HepG2 (cell line): ENCODE measurements at regions not wholly inside any gene's neighbourhood (a gene's known extent, or its start where the extent isn't known, plus 50 kb on each side); places are given as distances from the start of the nearest gene placed in this dataset.
A peak's percentile ranks its signal among the peaks of the same experiment; 100 is the strongest.

Source experiments
- AKAP8 ChIP-seq: sonication (generic); formaldehyde crosslinking; IDR thresholded peaks from 2 replicates; pipeline ENCODE4 v1.5.1; 2020; ENCODE audit warnings: mild to moderate bottlenecking, missing genetic modification reagents
- ETV5 ChIP-seq: IDR thresholded peaks from 2 replicates; pipeline ENCODE4 v1.6.1; 2018; ENCODE audit warnings: missing biosample characterization, missing genetic modification reagents, inconsistent platforms, borderline replicate concordance
- HIVEP1 ChIP-seq: sonication (generic); formaldehyde crosslinking; IDR thresholded peaks from 2 replicates; pipeline ENCODE4 v1.4.0; 2020; ENCODE audit warnings: mild to moderate bottlenecking, missing genetic modification reagents
- TOPORS ChIP-seq: sonication (generic); formaldehyde crosslinking; IDR thresholded peaks from 2 replicates; pipeline ENCODE4 v1.8.0; 2023; ENCODE audit warnings: mild to moderate bottlenecking, missing genetic modification reagents
- ZFP62 ChIP-seq: sonication (generic); formaldehyde crosslinking; IDR thresholded peaks from 2 replicates; pipeline ENCODE4 v1.4.0; 2020; ENCODE audit warnings: missing genetic modification reagents
- ZNF12 ChIP-seq: sonication (generic); formaldehyde crosslinking; IDR thresholded peaks from 2 replicates; pipeline ENCODE4 v1.5.0; 2020; ENCODE audit warnings: missing genetic modification reagents
- ZNF383 ChIP-seq: sonication (generic); formaldehyde crosslinking; IDR thresholded peaks from 2 replicates; pipeline ENCODE4 v1.4.0; 2020; ENCODE audit warnings: missing genetic modification reagents, mild to moderate bottlenecking, borderline replicate concordance
- ZNF501 ChIP-seq: sonication (generic); formaldehyde crosslinking; IDR thresholded peaks from 2 replicates; pipeline ENCODE4 v1.5.1; 2020; ENCODE audit warnings: mild to moderate bottlenecking, moderate library complexity, missing genetic modification reagents
- ZNF660 ChIP-seq: sonication (generic); formaldehyde crosslinking; IDR thresholded peaks from 2 replicates; pipeline ENCODE4 v1.5.1; 2020; ENCODE audit warnings: mild to moderate bottlenecking, low read depth, missing genetic modification reagents, borderline replicate concordance
- ZSCAN9 ChIP-seq: IDR thresholded peaks from 2 replicates; pipeline ENCODE4 v1.6.1; 2016; ENCODE audit warnings: borderline replicate concordance
- TF ChIP-seq, protein P1 (sequence below), 2 experiments: sonication (generic) in 1 of 2; formaldehyde crosslinking in 1 of 2; IDR thresholded peaks; 2 replicates each; pipeline versions ENCODE4 v1.4.0 to v1.6.1; 2016 to 2020; ENCODE audit warnings: borderline replicate concordance in 1 of 2, low read depth in 1 of 2, mild to moderate bottlenecking in 1 of 2, missing genetic modification reagents in 1 of 2
- TF ChIP-seq, protein P2 (sequence below): sonication (generic); formaldehyde crosslinking; IDR thresholded peaks from 2 replicates; pipeline ENCODE4 v1.8.0; 2022; ENCODE audit warnings: mild to moderate bottlenecking, missing genetic modification reagents
- TF ChIP-seq, protein P3 (sequence below): sonication (generic); formaldehyde crosslinking; IDR thresholded peaks from 2 replicates; pipeline ENCODE4 v1.8.1; 2023; ENCODE audit warnings: mild to moderate bottlenecking, missing genetic modification reagents
- TF ChIP-seq, protein P4 (sequence below): sonication (generic); formaldehyde crosslinking; IDR thresholded peaks from 2 replicates; pipeline ENCODE4 v1.4.0; 2020; ENCODE audit warnings: mild to moderate bottlenecking, missing genetic modification reagents
- TF ChIP-seq, protein P5 (sequence below): sonication (generic); formaldehyde crosslinking; IDR thresholded peaks from 2 replicates; pipeline ENCODE4 v1.5.0; 2020; ENCODE audit warnings: missing genetic modification reagents
- TF ChIP-seq, protein P6 (sequence below): sonication (generic); formaldehyde crosslinking; IDR thresholded peaks from 2 replicates; pipeline ENCODE4 v1.5.1; 2020; ENCODE audit warnings: mild to moderate bottlenecking, moderate library complexity, missing genetic modification reagents

DNA sequence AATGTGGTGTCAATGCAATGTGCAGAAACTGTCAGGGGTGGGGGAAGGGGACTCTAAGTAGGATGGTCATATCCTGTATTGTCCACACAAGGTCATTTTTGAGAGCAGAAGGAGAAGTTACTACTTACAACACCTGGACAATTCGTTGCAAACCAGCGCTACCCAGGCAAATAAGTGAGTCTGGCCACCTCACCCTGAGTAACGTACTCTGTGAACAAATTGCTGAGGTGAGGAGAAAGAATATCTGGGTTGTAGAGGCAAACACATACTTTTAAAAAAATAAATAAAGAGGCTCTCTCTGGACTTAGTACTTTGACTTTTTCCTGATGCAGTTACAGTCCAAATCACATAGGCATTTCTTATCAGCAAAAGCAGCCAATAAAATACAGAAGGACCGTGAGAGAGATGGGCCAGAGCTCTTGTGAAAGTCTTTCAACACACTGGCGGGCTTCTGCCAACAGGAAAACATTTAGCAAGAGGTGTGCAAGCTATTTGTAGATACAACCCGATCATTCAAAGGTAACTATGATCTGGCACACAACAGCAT lies 268.2 kb upstream of the ID2 start (continued):
- TF ChIP-seq, protein P1, sequence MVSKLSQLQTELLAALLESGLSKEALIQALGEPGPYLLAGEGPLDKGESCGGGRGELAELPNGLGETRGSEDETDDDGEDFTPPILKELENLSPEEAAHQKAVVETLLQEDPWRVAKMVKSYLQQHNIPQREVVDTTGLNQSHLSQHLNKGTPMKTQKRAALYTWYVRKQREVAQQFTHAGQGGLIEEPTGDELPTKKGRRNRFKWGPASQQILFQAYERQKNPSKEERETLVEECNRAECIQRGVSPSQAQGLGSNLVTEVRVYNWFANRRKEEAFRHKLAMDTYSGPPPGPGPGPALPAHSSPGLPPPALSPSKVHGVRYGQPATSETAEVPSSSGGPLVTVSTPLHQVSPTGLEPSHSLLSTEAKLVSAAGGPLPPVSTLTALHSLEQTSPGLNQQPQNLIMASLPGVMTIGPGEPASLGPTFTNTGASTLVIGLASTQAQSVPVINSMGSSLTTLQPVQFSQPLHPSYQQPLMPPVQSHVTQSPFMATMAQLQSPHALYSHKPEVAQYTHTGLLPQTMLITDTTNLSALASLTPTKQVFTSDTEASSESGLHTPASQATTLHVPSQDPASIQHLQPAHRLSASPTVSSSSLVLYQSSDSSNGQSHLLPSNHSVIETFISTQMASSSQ (IDR thresholded peaks at IDR 0.05; ENCODE audit: low read depth): peak; percentile 41; the same call in 1 of the 2 replicates
- TF ChIP-seq, protein P1 (CRISPR knock-in tag; IDR thresholded peaks at IDR 0.05; ENCODE audit: borderline replicate concordance): 0 out of 2 replicates have a peak, but pooled peaks have one; percentile 13
- TF ChIP-seq AKAP8 (CRISPR knock-in tag): no peak
- TF ChIP-seq ZNF660 (CRISPR knock-in tag): no peak
- TF ChIP-seq, protein P2, sequence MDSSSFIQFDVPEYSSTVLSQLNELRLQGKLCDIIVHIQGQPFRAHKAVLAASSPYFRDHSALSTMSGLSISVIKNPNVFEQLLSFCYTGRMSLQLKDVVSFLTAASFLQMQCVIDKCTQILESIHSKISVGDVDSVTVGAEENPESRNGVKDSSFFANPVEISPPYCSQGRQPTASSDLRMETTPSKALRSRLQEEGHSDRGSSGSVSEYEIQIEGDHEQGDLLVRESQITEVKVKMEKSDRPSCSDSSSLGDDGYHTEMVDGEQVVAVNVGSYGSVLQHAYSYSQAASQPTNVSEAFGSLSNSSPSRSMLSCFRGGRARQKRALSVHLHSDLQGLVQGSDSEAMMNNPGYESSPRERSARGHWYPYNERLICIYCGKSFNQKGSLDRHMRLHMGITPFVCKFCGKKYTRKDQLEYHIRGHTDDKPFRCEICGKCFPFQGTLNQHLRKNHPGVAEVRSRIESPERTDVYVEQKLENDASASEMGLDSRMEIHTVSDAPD (CRISPR knock-in tag): no peak
- TF ChIP-seq TOPORS: no peak
- TF ChIP-seq ZSCAN9: no peak
- TF ChIP-seq, protein P3, sequence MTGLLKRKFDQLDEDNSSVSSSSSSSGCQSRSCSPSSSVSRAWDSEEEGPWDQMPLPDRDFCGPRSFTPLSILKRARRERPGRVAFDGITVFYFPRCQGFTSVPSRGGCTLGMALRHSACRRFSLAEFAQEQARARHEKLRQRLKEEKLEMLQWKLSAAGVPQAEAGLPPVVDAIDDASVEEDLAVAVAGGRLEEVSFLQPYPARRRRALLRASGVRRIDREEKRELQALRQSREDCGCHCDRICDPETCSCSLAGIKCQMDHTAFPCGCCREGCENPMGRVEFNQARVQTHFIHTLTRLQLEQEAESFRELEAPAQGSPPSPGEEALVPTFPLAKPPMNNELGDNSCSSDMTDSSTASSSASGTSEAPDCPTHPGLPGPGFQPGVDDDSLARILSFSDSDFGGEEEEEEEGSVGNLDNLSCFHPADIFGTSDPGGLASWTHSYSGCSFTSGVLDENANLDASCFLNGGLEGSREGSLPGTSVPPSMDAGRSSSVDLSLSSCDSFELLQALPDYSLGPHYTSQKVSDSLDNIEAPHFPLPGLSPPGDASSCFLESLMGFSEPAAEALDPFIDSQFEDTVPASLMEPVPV (CRISPR knock-in tag): peak; percentile 65; the same call in 1 of the 2 replicates
- peak; percentile 74 for TF ChIP-seq ZNF12 (CRISPR knock-in tag)
- no peak for TF ChIP-seq ZNF501 (CRISPR knock-in tag)
- TF ChIP-seq ZFP62 (CRISPR knock-in tag): no peak
- no peak; the same call in 1 of the 2 replicates for TF ChIP-seq ZNF383 (CRISPR knock-in tag)
- TF ChIP-seq, protein P4, sequence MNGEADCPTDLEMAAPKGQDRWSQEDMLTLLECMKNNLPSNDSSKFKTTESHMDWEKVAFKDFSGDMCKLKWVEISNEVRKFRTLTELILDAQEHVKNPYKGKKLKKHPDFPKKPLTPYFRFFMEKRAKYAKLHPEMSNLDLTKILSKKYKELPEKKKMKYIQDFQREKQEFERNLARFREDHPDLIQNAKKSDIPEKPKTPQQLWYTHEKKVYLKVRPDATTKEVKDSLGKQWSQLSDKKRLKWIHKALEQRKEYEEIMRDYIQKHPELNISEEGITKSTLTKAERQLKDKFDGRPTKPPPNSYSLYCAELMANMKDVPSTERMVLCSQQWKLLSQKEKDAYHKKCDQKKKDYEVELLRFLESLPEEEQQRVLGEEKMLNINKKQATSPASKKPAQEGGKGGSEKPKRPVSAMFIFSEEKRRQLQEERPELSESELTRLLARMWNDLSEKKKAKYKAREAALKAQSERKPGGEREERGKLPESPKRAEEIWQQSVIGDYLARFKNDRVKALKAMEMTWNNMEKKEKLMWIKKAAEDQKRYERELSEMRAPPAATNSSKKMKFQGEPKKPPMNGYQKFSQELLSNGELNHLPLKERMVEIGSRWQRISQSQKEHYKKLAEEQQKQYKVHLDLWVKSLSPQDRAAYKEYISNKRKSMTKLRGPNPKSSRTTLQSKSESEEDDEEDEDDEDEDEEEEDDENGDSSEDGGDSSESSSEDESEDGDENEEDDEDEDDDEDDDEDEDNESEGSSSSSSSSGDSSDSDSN: 0 out of 2 replicates have a peak, but pooled peaks have one; percentile 23
- TF ChIP-seq, protein P5, sequence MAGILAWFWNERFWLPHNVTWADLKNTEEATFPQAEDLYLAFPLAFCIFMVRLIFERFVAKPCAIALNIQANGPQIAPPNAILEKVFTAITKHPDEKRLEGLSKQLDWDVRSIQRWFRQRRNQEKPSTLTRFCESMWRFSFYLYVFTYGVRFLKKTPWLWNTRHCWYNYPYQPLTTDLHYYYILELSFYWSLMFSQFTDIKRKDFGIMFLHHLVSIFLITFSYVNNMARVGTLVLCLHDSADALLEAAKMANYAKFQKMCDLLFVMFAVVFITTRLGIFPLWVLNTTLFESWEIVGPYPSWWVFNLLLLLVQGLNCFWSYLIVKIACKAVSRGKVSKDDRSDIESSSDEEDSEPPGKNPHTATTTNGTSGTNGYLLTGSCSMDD (CRISPR knock-in tag): no peak
- TF ChIP-seq, protein P6, sequence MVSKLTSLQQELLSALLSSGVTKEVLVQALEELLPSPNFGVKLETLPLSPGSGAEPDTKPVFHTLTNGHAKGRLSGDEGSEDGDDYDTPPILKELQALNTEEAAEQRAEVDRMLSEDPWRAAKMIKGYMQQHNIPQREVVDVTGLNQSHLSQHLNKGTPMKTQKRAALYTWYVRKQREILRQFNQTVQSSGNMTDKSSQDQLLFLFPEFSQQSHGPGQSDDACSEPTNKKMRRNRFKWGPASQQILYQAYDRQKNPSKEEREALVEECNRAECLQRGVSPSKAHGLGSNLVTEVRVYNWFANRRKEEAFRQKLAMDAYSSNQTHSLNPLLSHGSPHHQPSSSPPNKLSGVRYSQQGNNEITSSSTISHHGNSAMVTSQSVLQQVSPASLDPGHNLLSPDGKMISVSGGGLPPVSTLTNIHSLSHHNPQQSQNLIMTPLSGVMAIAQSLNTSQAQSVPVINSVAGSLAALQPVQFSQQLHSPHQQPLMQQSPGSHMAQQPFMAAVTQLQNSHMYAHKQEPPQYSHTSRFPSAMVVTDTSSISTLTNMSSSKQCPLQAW (CRISPR knock-in tag): peak; percentile 55; the same call in 1 of the 2 replicates
- peak; percentile 34; the same call in 1 of the 2 replicates for TF ChIP-seq ETV5 (CRISPR knock-in tag)
- TF ChIP-seq HIVEP1 (CRISPR knock-in tag): no peak
